HG02884 (cell line): ENCODE measurements at regions not wholly inside any gene's neighbourhood (a gene's known extent, or its start where the extent isn't known, plus 50 kb on each side); places are given as distances from the start of the nearest gene placed in this dataset.
"Not testable (repeated sequence)": the region's sequence is repeated elsewhere in the genome, so short reads cannot be mapped to it uniquely, and the experiment has no call there.

Experiments
- ATAC-seq: cut with Tn5 transposase; IDR thresholded peaks from one replicate; pipeline ENCODE4 v1.9.1; 2021; ENCODE audit warnings: mild to moderate bottlenecking, moderate library complexity; ENCODE audit not compliant: unreplicated experiment

- ATAC-seq = not testable (repeated sequence)
Measured at GRCh38 chr1:221978631-221979334, 236.9 kb upstream of the DUSP10 start.

GRCh38 chr1:221973787-221974186, 231.9 kb upstream of the DUSP10 start:
- ATAC-seq = not testable (repeated sequence)

GRCh38 chr1:221972276-221973235, 230.7 kb upstream of the DUSP10 start:
- no peak for ATAC-seq

- not testable (repeated sequence) for ATAC-seq
Measured at GRCh38 chr1:221971035-221971434, 229.1 kb upstream of the DUSP10 start.

- ATAC-seq = not testable (repeated sequence)
Measured at GRCh38 chr1:221969298-221969858, 227.5 kb upstream of the DUSP10 start.

- ATAC-seq = not testable (repeated sequence)
Measured at GRCh38 chr1:221967538-221967937, 225.6 kb upstream of the DUSP10 start.

- not testable (repeated sequence) for ATAC-seq
Measured at GRCh38 chr1:221966888-221967287, 225.0 kb upstream of the DUSP10 start.

GRCh38 chr1:221965891-221966290, 224.0 kb upstream of the DUSP10 start:
- ATAC-seq = not testable (repeated sequence)

GRCh38 chr1:221965252-221965651, 223.4 kb upstream of the DUSP10 start:
- ATAC-seq = no peak

GRCh38 chr1:221963742-221964141, 221.9 kb upstream of the DUSP10 start:
- ATAC-seq = no peak

- no peak for ATAC-seq
Measured at GRCh38 chr1:221962385-221962784, 220.5 kb upstream of the DUSP10 start.

- peak; percentile 78 for ATAC-seq
Measured at GRCh38 chr1:221961532-221962292, 219.8 kb upstream of the DUSP10 start.

GRCh38 chr1:221958161-221958562, 216.3 kb upstream of the DUSP10 start:
- not testable (repeated sequence) for ATAC-seq

GRCh38 chr1:221957350-221957749, 215.5 kb upstream of the DUSP10 start:
- ATAC-seq = not testable (repeated sequence)

GRCh38 chr1:221949996-221950395, 208.1 kb upstream of the DUSP10 start:
- no peak for ATAC-seq

- no peak for ATAC-seq
Measured at GRCh38 chr1:221948459-221948858, 206.6 kb upstream of the DUSP10 start.

GRCh38 chr1:221947731-221948130, 205.8 kb upstream of the DUSP10 start:
- ATAC-seq = no peak

GRCh38 chr1:221946768-221947167, 204.9 kb upstream of the DUSP10 start:
- no peak for ATAC-seq

GRCh38 chr1:221945669-221946068, 203.8 kb upstream of the DUSP10 start:
- no peak for ATAC-seq

GRCh38 chr1:221944247-221944870, 202.5 kb upstream of the DUSP10 start:
- no peak for ATAC-seq
